NCI-H2107 (cell line): ENCODE measurements at regions not wholly inside any gene's neighbourhood (a gene's known extent, or its start where the extent isn't known, plus 50 kb on each side); places are given as distances from the start of the nearest gene placed in this dataset.
"Not testable (repeated sequence)": the region's sequence is repeated elsewhere in the genome, so short reads cannot be mapped to it uniquely, and the experiment has no call there.

ENCODE experiments used
- DNase-seq: peaks from one replicate; lab custom pipeline; 2025; lab: John Stamatoyannopoulos, UW

DNA sequence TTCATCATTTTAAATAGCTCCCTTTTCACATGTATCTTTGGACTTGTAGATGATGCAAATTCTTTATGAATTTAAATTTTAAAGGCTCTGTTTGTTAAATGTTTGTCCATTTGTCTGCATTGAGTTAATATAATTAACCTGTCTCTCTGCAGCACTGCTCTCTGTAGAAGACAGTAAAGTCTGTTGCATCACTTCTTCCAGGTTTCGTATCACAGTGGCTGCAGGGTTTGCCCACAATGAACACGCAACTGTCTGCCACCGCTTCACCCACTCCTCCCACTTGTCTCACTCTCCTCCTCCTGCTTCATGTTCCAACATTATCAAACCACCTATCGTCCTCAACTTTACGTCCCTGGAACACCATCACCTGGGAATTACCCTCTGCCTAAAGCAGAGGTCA, 231.3 kb upstream of the SLC30A5 start:
- no peak for DNase-seq

DNA sequence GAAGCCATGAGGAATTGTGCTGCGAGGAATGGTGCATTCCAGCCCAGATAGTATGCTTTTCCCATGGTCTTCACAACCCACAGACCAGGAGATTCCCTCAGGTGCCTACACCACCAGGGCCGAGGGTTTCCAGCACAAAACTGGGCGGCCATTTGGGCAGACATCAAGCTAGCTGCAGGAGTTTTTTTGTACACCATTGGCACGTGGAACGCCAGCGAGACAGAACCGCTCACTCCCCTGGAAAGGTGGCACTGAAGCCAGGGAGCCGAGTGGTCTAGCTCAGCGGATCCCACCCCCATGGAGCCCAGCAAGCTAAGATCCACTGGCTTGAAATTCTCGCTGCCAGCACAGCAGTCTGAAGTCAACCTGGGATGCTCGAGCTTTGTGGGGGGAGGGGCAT, 228.6 kb upstream of the SLC30A5 start:
- not testable (repeated sequence) for DNase-seq

DNA sequence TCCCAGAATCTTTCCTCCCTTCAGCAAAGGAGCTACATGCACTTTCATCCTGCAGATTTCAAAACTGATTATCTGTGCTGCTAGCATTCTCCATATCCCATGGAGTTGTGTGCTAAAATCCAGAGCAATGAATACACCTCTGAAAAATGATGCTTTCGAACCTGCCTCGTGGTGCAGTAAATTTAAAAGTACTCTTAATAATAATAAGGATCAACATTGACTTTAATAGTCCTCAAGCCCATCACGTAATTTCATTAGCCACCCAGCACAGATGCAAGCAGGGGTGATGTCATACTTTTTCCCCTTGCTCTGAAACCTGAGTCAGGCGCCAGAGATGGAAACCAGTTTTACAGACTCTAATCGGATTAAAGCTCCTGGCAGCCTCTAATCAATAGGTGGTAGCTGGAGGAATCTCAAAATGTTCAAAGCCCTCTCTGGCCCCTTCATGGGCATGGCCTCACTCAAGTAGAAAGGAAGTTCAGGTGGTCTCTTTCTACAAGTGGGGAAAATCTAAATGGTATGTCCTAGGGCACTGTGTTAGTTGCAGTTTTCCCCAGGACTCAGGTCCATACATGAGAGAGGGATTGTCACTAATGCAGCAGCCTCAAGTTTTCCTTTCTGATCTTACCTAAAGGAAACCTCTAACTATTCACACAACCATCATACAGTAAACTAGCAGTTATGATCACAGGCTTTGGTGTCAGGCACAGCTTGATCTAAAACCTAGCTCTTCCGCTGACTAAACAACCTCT, 221.6 kb upstream of the SLC30A5 start:
- no peak for DNase-seq

DNA sequence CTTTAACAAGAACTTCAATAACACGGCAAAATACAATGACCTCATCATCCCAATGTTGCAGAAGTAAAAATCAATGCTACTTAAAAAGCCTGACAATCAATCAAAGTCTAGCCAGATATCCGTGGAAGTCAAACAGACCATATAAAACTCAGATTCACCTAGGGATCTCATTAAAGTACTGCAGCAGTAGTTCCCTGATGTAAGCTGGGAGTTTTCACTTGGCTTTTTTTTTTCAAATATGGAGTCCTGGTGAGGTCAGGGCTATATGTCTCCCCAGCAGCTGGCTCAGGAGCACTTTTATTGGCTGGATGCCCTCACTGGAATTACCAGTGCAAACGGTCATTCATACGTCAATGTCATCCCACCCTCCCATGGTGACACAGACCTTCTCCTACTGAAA, 220.6 kb upstream of the SLC30A5 start:
- DNase-seq, result no peak

DNA sequence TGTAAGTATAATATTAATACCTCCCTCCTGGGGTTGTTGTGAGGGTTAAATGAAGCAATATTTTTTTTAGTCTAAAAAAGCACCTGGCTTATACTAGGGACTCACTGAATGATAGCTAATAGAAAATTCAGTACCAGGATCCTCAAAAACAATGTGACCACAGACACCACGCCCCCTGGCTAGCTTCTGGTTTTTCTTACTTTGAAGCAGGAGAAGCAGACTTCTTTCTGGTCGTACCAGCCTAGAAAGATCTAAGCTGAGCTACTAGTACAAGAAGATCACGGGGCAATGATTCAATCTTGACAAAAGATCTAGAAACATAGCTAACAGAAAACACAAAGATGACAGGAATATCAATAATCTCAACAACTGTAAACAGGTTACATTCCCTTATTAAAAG, 218.5 kb upstream of the SLC30A5 start:
- DNase-seq, result no peak

DNA sequence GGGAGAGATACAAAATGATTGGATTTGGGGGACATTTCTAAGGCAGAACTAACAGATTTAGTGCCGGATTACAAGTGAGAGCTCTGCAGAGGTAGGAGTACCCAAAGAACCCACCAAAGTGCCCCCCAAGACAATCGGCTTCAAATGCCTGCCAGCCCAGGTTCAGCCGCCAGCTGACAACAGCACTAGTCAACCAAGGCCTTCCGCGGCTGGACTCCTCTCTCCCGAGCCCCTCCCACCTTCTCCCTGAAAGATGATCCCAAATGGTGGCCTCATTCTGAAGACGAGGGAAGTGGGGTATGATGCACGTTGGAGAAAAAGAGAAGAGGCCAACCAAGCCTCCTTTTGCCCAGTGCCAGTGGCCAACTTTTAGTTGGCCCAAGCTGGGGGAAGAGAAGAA, 210.4 kb upstream of the SLC30A5 start:
- DNase-seq, result no peak

DNA sequence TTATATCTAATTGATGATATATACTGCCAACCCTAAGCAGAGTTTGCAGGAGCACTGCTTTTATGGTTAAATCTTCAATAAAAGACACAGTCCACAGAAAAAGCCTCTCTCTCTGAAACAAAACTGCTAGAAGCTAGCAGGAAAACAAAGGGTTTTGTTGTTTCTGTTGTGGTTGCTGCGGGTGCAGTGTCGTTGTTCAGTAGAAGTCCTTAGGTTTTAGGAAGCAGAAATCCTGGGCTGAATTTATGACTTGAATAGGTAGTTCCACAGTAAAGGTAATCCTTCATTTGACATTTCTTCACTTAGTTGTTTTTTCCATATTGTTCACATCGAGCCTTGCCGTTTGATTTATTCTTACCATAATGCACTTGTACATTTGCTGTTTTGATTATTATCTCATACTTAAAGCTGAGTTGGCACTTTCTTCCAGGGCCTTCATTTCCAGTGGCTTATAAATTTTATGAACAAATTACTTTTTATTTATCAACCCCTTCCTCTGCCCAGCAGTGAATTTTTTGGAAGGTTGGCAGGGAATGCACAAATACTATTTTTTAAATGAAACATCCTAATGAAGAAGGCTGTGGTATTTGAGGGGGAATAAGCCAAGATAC, 209.6 kb upstream of the SLC30A5 start:
- no peak for DNase-seq

DNA sequence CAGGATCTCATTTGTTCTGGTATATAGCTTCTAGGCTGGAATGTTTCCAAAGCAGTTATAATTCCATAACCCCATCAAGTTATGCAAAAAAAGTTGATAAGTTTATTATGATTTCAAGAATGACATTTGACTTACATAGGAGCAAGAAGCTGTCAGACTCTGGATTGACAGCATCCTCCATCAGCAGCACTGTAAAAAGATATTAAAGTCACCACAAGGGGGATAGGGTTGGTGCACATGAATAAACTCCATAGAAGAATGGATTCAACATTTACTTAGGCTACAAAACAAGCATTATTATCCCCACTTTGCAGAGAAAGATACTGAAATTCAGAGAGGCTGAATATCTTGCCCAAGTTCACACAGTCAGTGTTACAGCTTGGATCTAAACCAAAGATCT, 208.9 kb upstream of the SLC30A5 start:
- no peak for DNase-seq

DNA sequence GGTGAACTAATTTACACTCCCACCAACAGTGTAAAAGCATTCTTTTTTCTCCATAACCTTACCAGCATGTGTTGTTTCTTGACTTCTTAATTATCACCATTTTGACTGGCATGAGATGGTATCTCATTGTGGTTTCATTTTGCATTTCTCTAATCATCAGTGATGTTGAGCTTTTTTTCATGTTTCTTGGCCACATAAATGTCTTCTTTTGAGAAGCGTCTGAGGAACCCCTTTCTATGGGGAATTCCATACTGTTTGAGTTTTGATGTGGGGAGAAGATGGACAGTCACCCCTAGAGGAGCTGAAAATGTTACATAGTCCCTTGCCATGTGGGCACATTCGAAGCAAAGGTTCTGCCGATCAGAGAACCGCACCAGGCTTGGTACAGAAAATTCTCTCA, 207.0 kb upstream of the SLC30A5 start:
- no peak for DNase-seq

DNA sequence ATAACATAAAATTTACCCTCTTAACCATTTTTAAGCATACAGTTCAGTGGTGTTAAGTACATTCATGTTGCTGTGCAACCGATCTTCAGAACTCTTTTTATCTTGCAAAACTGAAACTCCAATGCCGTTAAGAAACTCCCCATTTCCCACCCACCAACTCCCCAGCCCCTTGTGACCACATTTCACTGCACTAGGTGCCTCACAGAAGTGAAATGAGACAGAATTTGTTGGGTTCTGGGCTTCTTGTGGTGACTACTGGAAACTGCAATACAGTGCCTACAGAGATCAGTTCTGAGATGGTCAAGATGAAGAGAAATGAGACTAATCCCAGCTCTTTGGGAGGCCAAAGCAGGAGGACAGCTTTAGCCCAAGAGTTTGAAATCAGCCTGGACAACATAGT, 202.1 kb upstream of the SLC30A5 start:
- DNase-seq, result no peak

DNA sequence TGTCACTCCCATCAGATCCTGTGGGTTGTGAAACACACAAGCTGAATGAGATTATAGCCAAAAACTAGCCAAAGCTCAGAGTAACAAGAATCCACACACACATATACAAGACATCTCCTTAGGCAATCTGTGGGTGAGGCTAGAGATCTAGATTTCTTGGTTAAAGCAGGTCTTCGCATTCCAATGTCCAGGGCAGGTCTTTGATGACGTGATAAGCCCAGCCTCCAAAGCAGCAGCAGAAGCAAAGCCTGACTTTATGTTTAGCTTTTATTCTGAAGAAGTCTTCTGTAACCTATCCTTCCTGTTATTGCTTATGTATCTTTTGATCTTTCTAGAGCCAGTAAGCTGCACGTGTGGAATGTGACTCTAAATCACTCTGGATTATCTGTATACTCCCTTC, 199.1 kb upstream of the SLC30A5 start:
- no peak for DNase-seq

DNA sequence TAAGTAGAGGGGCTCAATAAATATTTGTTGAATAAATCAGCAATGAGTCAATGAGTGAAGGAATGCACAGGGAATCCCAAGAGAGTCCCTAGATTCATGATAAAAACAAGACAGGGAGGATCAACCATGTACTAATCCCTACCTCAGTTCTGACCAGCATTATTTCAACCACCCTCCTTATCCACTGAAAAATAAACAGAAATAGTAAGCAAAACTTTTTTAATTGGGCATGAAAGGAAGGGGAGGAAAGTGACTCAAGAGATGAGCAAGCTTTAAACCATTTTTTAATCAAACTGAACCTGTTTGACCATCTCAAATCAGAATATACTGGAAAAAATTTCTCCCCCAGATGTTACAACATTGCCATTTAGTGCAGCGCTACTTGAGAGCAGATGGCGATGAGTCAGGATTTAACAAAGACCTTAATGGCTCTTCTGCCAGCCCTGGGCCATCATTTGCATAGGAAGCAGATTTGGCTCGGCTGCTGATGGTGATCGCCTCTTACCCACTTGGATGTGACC, 194.8 kb upstream of the SLC30A5 start:
- peak; percentile 20 for DNase-seq

DNA sequence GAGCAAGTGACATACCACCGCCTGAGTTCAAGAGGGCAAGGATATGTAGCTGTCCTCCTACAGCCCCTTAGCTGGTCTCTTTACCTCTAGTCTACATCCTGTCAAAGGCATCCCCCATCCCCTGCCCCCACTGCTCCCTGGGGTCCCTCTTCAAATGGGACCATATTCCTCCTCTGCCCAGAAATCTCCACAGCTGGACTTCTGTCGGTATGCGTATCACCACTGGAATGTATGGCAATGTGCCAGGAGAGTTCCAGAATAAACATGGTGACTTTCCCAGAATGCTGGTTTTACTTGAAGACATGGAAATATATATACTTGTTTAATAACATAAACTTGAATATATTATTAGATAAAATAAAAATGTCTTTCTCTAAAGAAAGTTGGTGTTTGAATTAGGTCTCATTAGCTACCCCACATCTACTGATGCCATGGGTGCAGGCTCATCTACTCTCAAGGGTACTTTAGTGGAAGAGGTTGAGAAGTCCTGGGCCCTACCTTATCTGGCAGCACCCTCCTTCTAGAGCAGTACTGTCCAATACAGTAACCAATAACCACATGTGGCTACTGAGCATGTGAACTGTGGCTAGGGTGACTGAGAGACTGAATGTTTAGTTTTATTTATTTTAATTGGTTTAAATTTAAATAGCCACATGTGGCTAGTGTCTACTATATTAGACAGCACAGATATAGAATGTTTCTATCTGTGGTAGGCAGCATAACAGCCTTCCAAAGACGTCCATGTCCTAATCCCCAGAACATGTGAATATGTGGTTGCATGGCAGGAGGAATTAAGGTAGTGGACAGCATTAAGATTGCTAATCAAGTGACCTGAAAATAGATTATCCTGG, 181.7 kb upstream of the SLC30A5 start:
- DNase-seq, result no peak

DNA sequence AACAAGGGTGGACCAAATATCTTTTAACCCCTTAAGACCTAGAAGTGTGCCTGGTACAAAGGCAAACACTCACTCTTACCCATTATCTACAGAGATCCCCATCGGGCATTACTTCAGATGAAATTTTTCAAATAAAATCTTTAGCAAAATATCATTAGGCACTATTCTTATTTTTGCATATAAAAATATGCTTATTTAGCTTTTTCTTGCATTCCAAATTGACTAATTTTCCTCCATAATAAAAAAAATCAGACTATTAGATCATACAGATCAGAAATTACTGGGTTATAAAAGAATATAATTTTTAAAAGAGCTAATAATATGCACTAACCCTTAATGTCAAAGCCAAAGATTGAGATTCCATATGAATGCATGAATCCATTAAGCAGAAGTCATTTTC, 178.7 kb upstream of the SLC30A5 start:
- no peak for DNase-seq

DNA sequence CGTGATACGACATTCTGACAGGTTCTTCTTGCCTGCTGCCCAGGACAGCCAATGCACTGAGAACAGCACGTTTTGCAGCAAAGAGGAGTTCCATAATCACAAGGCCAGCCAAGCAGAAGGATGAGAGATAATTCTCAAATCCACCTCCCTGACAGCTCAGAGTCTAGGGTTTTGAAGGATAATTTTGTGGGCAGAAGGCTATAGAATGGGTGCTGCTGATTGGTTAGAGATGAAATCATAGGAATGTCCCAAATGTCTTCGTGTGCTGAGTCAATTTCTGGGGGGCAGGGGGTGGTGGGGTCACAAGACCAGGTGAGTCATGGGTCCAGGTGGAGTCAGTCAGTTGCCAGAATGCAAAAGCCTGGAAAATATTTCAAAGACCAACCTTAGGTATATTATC, 175.5 kb upstream of the SLC30A5 start:
- no peak for DNase-seq

DNA sequence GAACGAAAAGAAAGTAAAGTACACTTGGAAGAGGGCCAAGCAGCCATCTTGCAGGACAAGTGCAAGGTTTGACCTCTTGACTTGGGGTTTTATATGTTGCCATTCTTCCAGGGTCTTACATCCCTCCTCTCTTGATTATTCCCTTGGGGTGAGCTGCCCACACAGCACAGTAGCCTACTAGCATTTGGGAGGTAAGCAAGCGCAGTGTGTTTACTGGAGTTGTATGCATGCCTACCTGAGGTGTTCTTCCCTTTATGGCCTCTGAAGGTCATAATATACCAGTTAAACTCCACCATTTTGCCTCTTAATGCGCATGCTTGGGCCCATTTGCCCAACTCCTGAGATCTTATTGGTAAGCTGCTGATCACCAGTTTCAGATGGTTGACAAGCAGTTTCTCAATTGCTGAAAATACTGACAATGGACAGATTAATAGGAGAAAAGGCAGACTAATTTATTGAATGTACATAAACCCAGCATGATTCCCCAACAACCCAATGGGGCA, 173.8 kb upstream of the SLC30A5 start:
- DNase-seq, result no peak

DNA sequence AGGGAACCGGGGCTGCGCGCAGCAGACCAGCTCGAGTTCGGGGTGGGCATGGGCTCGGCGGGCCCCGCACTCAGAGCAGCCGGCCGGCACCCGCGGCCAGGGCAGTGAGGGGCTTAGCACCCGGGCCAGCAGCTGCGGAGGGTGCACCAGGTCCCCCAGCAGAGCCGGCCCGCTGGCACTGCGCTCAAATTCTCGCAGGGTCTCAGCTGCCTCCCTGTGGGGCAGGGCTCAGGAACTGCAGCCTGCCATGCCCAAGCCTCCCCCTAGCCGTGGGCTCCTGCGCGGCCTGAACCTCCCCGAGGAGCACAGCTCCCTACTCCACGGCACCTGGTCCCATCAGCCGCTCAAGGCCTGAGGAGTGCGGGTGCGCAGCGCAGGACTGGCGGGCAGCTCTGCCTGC, 172.9 kb upstream of the SLC30A5 start:
- no peak for DNase-seq

DNA sequence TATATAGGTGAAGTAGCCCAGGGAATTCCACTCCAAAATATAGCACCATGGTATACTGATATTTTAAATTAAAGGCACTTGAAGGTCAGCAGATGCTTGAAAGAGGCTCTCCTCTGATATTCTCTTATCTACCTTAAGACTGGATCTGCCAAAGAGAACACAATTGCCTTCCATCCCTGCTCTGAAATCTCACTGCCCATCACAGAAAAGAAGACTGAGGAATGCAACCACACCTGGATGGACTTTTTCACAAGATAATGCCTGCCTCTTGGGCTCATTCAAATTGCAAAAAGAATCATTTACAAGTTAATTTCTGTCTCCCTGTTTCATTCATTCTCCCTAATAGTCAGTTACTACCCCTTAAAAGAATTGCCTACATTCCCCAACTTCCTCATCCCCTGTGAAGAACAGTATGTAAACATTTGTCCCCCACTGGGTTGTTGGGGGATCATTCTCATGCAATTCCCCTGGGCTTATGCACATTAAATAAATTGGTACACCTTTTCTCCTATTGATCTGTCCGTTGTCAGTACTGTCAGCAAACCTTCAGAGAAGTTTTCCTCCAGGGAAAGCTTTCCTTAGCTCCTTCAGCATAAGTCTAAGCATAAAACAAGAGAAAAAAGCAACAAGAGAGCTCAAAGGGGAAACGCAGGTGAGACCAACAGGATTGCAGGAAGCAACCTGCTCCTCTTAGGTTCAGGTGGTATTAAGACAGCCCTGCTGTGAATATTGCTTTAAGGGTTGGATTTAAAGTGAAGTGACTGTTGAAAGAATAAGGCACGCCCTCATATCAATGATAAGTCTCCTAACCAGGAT, 171.4 kb upstream of the SLC30A5 start:
- DNase-seq, result no peak

DNA sequence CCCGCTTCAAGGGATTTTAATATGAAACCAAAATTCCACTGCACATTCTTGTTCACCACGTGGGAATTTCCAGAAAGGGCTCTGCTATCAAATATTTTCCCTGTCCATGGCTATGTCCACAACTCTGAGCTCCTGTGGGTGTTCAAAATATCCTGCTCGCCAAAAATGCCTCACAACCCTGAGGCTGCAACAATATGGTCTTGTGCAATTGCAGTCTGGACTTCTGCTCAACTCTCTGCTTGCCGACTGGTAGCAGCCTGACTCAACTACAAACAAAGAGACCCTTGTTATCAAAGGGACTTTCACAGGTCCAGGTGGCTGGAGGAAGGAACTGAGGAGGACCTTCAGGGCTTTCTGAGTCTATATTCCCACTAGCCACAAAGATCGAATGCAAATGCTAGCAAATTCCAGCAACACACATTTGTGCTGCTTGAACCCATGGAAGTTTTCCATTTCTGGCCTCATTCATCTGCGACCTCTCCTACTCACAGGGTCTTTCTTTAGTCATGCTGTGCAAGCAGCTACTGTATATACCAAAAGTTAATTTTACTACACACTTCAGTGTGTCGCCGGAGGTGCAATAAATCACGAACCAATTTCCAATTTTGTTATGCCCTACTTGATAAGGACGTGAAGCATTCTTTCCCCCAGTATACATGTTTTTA, 169.2 kb upstream of the SLC30A5 start:
- DNase-seq, result no peak

DNA sequence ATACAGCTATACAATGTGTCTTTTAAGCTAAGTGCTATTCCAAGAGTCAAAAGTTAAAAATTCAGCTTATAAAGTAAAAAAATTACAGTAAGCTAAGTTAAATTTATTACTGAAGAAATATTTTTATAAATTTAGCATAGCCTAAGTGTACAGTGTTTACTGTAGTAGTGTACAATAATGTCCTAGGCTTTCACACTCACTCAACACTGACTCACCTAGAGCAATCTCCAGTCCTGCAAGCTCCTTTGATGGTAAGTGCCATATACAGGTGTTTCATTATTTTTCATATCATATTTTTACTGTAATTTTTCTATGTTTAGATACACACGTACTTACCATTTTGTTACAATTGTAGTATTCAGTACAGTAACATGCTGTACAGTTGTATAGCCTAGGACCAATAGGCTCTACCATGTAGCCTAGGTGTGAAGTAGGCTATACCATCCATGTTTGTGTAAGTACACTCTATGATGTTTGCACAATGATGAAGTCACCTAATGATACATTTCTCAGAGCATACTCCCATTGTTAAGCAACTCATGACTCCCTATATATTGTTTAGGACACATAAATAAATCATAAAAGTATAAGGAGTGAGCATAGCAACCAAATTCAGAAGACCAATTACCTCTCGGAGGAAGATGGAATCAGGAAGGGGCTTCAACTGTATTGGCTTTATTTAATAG, 165.1 kb upstream of the SLC30A5 start:
- DNase-seq, result no peak

DNA sequence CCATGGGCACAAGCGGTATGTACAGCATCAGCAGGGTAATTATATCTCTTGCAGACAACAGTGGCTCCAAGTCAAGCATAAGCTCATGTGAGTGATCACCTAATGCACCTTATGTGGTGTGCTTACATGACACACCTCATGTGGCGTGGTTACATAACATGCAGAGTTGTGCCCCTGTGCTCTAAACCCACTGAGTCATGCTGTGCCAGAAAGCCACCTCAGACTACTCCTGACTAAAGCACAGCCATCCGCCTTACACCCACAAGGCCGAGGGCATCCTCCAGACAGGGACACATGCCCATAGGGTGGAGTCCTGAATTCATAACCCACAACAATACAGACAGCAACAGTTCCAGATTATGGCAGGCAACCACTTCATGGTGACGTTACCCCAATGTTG, 163.7 kb upstream of the SLC30A5 start:
- no peak for DNase-seq
